ENCODE measurements at regions not wholly inside any gene's neighbourhood (a gene's known extent, or its start where the extent isn't known, plus 50 kb on each side); places are given as distances from the start of the nearest gene placed in this dataset.

GRCh38 chr17:73942703-73943415 is 260.6 kb upstream of the RPL38 start:
- Histone ChIP-seq H3K4me1 (ENCODE audit: control insufficient read depth, insufficient read depth, low read length) (no peaks in the 10 kb centered on the region), H3K9me3 (ENCODE audit: control insufficient read depth, insufficient read depth, low read depth, low read length) (no peaks in the 10 kb centered on the region), H3K27ac (ENCODE audit: low read length) (no peak overlapping the region), H3K27me3 (ENCODE audit: control insufficient read depth, insufficient read depth, low read length) (peaks cover 2% of the 10 kb centered on the region; the same call in 1 of the 2 replicates), H3K36me3 (ENCODE audit: control insufficient read depth, insufficient read depth, low read length) (no peaks in the 10 kb centered on the region), H3K4me3 (ENCODE audit: low read depth in 2 of 2, low read length in 2 of 2) (no peak overlapping the region)
- TF ChIP-seq SIN3A (IDR thresholded peaks at IDR 0.05; ENCODE audit: borderline replicate concordance, insufficient read depth, low read depth, low read length) (no peak), TCF7L2 (IDR thresholded peaks at IDR 0.05; ENCODE audit: low read depth, low read length) (no peak), CTCF (IDR thresholded peaks at IDR 0.05) (no peak), REST (IDR thresholded peaks at IDR 0.05; ENCODE audit: insufficient read depth in 1 of 2, low read depth in 2 of 2, low read length in 1 of 2) (no peak), POLR2AphosphoS5 (IDR thresholded peaks at IDR 0.05; ENCODE audit: low read depth, low read length) (no peak)
- ChIA-PET POLR2A (no interaction called here), CTCF (interaction anchor here (0.5 to 0.6 kb wide), 2 partner anchors 15 to 28 kb away, joined by 5 to 8 read pairs; no protein-coding TSS in a partner anchor)
- in situ Hi-C loops (cut with HindIII; ENCODE audit: low pct_unique_long_range_greater_than_20kb, low sequenced_read_pairs) (no loop called here), intact Hi-C loops (cut with micrococcal nuclease; ENCODE audit: unreplicated experiment) (no loop called here)
- DNase-seq (ENCODE audit: low read depth, low spot score) (no peak), ATAC-seq (no peak; the same call in 1 of the 2 replicates)
- no TSS peak for BruUV-seq (replicated peaks)

GRCh38 chr17:73943416-73944110 is 259.9 kb upstream of the RPL38 start:
- ATAC-seq (no peak; the same call in 1 of the 2 replicates), DNase-seq (ENCODE audit: low read depth, low spot score) (no peak)
- H3K9me3 ChIP-seq (ENCODE audit: control insufficient read depth, insufficient read depth, low read depth, low read length) = no peaks in the 10 kb centered on the region
- no TSS peak for BruUV-seq (replicated peaks)
- no peak overlapping the region for H3K27ac ChIP-seq (ENCODE audit: low read length)
- intact Hi-C loops (cut with micrococcal nuclease; ENCODE audit: unreplicated experiment) = no loop called here
- in situ Hi-C loops (cut with HindIII; ENCODE audit: low pct_unique_long_range_greater_than_20kb, low sequenced_read_pairs) = no loop called here
- no peaks in the 10 kb centered on the region for H3K36me3 ChIP-seq (ENCODE audit: control insufficient read depth, insufficient read depth, low read length)
- no peak overlapping the region for H3K4me3 ChIP-seq (ENCODE audit: low read depth in 2 of 2, low read length in 2 of 2)
- no peaks in the 10 kb centered on the region for H3K4me1 ChIP-seq (ENCODE audit: control insufficient read depth, insufficient read depth, low read length)
- ChIA-PET CTCF (interaction anchor here (0.6 kb wide), 1 partner anchor 28 kb away, joined by 5 read pairs; no protein-coding TSS in a partner anchor), POLR2A (no interaction called here)
- TF ChIP-seq CTCF (IDR thresholded peaks at IDR 0.05) = no peak
- TF ChIP-seq REST (IDR thresholded peaks at IDR 0.05; ENCODE audit: insufficient read depth in 1 of 2, low read depth in 2 of 2, low read length in 1 of 2) = no peak
- TF ChIP-seq POLR2AphosphoS5 (IDR thresholded peaks at IDR 0.05; ENCODE audit: low read depth, low read length) = no peak
- TF ChIP-seq SIN3A (IDR thresholded peaks at IDR 0.05; ENCODE audit: borderline replicate concordance, insufficient read depth, low read depth, low read length) = no peak
- TF ChIP-seq TCF7L2 (IDR thresholded peaks at IDR 0.05; ENCODE audit: low read depth, low read length) = no peak
- H3K27me3 ChIP-seq (ENCODE audit: control insufficient read depth, insufficient read depth, low read length) = peaks cover 2% of the 10 kb centered on the region; the same call in 1 of the 2 replicates

Measured in Panc1 (cell line).